ENCODE measurements at regions not wholly inside any gene's neighbourhood (a gene's known extent, or its start where the extent isn't known, plus 50 kb on each side); places are given as distances from the start of the nearest gene placed in this dataset.

DNA sequence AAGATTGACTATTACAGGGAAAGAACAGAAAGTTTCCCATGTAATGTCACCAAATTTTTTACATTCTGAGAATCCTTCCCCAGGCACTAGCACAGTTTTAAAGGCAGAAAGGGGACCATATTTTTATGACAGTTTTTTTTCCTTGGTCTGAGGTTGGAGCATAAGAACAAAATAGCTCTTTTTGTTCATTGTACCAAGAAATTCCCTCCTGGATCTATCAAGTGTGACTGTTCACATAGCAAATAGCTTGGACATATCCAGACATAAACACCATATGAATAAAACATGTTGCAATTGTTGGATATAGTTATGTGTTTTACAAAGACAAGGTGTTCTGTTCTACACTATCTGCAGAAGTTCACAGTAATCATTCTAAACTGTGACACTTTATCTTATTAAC is 182.4 kb upstream of the ADGRL2 start:
- TF ChIP-seq, protein P1, sequence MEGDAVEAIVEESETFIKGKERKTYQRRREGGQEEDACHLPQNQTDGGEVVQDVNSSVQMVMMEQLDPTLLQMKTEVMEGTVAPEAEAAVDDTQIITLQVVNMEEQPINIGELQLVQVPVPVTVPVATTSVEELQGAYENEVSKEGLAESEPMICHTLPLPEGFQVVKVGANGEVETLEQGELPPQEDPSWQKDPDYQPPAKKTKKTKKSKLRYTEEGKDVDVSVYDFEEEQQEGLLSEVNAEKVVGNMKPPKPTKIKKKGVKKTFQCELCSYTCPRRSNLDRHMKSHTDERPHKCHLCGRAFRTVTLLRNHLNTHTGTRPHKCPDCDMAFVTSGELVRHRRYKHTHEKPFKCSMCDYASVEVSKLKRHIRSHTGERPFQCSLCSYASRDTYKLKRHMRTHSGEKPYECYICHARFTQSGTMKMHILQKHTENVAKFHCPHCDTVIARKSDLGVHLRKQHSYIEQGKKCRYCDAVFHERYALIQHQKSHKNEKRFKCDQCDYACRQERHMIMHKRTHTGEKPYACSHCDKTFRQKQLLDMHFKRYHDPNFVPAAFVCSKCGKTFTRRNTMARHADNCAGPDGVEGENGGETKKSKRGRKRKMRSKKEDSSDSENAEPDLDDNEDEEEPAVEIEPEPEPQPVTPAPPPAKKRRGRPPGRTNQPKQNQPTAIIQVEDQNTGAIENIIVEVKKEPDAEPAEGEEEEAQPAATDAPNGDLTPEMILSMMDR (IDR thresholded peaks at IDR 0.05; ENCODE audit: extremely low read depth, missing control alignments), result no peak
- no peak for DNase-seq (ENCODE audit: low spot score)

DNA sequence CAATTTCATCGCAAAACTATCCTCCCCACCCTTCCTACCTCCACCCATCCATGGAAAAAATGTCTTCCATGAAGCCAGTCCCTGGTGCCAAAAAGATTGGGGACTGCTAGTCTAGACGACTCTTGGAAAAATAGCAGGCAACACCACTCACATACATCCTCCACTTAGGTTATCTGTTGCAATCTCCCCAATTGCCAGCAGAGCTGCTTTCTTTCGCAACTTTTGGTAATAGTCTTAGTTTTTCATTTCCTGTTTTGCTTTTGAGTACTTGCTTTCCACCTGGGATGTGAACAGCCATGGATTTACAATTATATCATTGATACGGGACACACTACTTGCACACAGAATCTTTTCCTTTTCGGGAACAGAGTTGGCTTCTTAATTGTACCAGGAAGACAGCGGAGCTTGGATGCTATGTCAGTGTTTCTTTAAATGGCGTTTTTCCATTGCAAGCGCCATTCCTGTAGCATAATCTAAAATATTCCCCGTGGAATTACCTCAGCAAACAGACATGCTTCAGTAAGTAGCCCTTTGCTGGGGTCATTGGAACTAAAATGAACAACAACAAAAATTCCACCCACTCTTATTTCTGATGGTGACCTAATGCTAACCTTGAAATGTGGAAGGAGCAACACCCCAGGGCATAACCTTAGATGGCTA is 183.3 kb upstream of the ADGRL2 start:
- no peak for DNase-seq (ENCODE audit: low spot score)
- TF ChIP-seq, protein P1 (IDR thresholded peaks at IDR 0.05; ENCODE audit: extremely low read depth, missing control alignments), result no peak

DNA sequence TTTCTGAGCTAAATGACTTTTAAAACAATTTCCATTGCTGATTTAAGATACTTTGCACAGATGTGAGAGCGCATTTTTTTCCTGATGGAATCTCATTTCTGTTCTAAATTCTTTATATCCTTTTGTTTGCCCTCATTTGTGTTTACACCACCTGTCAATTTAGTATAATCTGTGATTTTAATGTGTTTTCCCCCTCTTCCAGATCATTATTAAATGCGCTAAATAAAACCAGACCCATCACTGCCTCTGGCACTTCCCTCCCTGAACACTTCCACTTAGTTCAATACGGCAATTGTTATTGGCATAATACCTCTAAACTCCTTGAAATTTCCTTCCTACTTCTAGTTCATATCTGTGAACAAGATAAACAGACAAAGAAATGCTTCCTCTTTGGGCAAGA is 186.9 kb upstream of the ADGRL2 start:
- DNase-seq (ENCODE audit: low spot score), result no peak
- TF ChIP-seq, protein P1 (IDR thresholded peaks at IDR 0.05; ENCODE audit: extremely low read depth, missing control alignments), result no peak

DNA sequence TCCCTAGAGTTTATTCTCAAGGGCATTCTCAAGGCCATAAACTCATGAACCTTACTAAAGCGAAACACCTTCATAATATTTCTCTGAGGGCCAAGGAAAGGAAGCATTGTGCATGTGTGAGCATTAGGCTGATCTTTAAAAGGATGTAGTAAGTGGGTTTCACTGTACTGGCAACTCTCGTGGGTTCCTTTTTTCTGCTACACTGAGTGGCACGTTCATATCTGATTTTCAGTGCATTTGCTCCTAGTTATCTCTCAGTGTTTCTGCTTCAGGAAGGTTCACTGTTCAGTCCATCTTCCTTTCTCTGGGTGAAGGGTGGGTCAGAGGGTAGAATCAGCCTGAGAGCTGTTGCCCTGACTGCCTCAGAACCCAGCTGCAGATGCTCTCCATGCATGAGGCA is 192.8 kb upstream of the ADGRL2 start:
- DNase-seq (ENCODE audit: low spot score), result no peak
- TF ChIP-seq, protein P1 (IDR thresholded peaks at IDR 0.05; ENCODE audit: extremely low read depth, missing control alignments), result no peak

DNA sequence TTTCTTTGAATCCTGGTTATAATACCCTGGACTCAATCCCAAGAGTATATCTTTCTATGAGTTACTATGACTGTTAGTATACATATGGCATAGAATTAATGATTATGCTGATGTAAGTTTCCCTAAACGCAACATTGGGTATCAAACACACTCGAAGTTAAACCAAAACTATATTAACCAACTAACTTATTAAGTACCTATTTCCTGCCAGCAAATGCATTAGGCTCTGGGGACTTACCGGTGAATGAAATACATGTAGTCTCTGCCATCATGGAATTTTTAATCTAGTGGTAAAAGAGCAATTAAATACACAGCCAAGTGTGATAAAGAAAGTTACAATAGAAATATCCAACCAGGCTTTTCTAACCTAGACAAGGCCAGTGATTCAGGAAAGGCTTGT is 193.6 kb upstream of the ADGRL2 start:
- TF ChIP-seq, protein P1 (IDR thresholded peaks at IDR 0.05; ENCODE audit: extremely low read depth, missing control alignments), result no peak
- DNase-seq (ENCODE audit: low spot score), result no peak

DNA sequence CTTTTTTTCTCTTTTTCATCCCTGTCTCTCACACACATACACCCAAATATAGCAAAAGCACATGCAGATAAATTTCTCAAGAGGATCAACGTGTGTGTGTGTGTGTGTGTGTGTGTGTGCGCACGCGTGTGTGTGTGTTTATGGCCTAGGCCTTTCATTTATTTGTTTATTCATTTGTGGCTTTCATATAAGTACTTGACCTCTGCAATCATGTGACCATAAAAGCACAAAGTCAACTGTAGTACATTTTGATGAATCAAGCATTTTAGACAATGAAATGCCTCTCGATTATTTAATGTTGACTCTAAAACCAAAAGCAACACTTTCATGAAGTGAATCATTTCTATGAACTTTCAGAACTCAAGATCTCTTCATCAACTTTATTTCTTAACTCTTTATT is 194.1 kb upstream of the ADGRL2 start:
- DNase-seq (ENCODE audit: low spot score), result no peak
- TF ChIP-seq, protein P1 (IDR thresholded peaks at IDR 0.05; ENCODE audit: extremely low read depth, missing control alignments), result no peak

DNA sequence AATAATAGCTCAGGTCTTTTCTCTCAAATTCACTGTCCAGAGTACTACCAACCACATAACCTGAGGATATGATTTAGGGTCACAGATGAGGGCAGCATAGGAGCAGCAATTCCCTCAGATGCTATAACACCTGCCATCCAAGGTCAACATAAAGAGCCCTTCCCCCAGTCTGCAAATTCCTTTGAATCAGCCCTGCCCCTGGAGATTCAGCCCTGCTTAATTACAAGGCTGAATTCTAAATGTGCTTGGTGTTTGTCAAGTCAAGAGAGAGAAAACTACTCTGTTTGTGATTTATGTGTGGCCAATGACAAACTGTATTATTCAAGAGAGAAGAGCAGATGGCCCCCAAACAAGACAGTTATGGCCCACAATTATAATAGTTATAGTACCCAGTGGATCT is 195.7 kb upstream of the ADGRL2 start:
- no peak for DNase-seq (ENCODE audit: low spot score)
- TF ChIP-seq, protein P1 (IDR thresholded peaks at IDR 0.05; ENCODE audit: extremely low read depth, missing control alignments), result no peak
